ENCODE measurements at regions not wholly inside any gene's neighbourhood (a gene's known extent, or its start where the extent isn't known, plus 50 kb on each side); places are given as distances from the start of the nearest gene placed in this dataset.

DNA sequence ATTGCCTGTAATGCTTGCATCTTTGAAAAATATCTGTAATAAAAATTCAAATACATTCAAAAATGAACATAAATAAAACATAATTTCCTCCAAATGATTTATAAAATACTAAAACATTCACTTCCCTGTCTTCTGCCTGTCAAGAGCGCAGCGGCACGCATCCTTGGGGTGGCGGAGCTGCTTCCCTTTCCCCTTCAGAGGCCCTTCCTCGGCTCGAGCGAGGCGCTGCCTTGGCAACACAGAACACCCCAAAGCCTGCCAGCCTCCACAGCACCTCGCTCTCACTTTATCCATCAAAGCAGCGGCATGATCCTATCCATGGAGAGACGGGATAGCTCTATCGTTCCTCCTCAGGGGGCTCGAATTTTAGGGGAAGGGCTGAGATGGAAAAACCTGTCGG is 146.2 kb downstream of the GXYLT1 start:
- DNase-seq = no peak
- H3K79me1 ChIP-seq (replicated peaks; ENCODE audit: low read length, poor library complexity, severe bottlenecking) = no peaks in the 10 kb centered on the region
- no peak overlapping the region for H3K4ac ChIP-seq (ENCODE audit: low read depth in 1 of 2, low read length in 2 of 2)
- no peak overlapping the region for H2BK12ac ChIP-seq (ENCODE audit: low read length in 2 of 2)
- WGBS = 89% methylated on average over 13 of the region's 14 CpGs
- no peak overlapping the region for H4K91ac ChIP-seq (ENCODE audit: low read length)
- no peaks in the 10 kb centered on the region for H3K27me3 ChIP-seq (ENCODE audit: control insufficient read depth in 1 of 2, insufficient read depth in 1 of 2, low read length in 2 of 2)
- no peaks in the 10 kb centered on the region for H3K36me3 ChIP-seq (ENCODE audit: control insufficient read depth in 1 of 2, insufficient read depth in 2 of 2, low read depth in 1 of 2, low read length in 2 of 2)
- no peak overlapping the region for H3K23ac ChIP-seq (ENCODE audit: low read length in 2 of 2)
- no peak overlapping the region for H2BK120ac ChIP-seq (ENCODE audit: low read depth, low read length)
- no peak overlapping the region for H3K4me2 ChIP-seq (ENCODE audit: low read length, poor library complexity, severe bottlenecking)
- no peaks in the 10 kb centered on the region for H3K9me3 ChIP-seq (ENCODE audit: control insufficient read depth, low read length)
- H3K14ac ChIP-seq (ENCODE audit: low read length in 2 of 2) = no peak overlapping the region
- H3K4me3 ChIP-seq (ENCODE audit: insufficient read depth in 1 of 2, low read depth in 1 of 2, low read length in 2 of 2) = no peak overlapping the region
- H4K8ac ChIP-seq (ENCODE audit: low read length) = no peak overlapping the region
- peaks cover 1% of the 10 kb centered on the region for H3K4me1 ChIP-seq (ENCODE audit: control insufficient read depth, insufficient read depth, low read depth, low read length)
- no peak overlapping the region for H2BK5ac ChIP-seq (ENCODE audit: low read depth, low read length, poor library complexity, severe bottlenecking)
- H2BK15ac ChIP-seq (ENCODE audit: low read depth, poor library complexity, severe bottlenecking) = no peak overlapping the region
- H2AK5ac ChIP-seq (ENCODE audit: low read length, severe bottlenecking) = no peak overlapping the region
- no peak overlapping the region for H3K9ac ChIP-seq (ENCODE audit: low read length)
- H3K18ac ChIP-seq (ENCODE audit: low read depth in 1 of 2, low read length in 2 of 2) = no peak overlapping the region
- H2AFZ ChIP-seq (ENCODE audit: low read depth, low read length) = no peak overlapping the region
- no peak overlapping the region for H3K27ac ChIP-seq (ENCODE audit: low read length, poor library complexity, severe bottlenecking)

DNA sequence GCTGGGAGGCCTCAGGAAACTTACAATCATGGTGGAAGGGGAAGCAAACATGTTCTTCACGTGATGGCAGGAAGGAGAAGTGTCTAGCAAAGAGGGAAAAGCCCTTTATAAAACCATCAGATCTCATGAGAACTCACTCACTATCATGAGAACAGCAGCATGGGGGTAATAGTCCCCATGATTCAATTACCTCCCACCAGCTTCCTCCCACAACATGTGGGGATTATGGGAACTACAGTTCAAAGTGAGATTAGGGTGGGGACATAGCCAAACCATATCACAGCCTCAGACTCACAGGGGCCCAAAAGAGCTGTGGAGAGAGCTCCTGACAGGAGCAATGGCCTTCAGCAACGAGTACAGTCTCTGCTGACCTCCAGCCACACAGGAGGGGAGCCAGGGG is 151.4 kb downstream of the GXYLT1 start:
- Histone ChIP-seq H3K4me2 (ENCODE audit: low read length, poor library complexity, severe bottlenecking) (no peak overlapping the region), H2BK120ac (ENCODE audit: low read depth, low read length) (no peak overlapping the region), H2AFZ (ENCODE audit: low read depth, low read length) (no peak overlapping the region), H3K18ac (ENCODE audit: low read depth in 1 of 2, low read length in 2 of 2) (no peak overlapping the region), H3K4ac (ENCODE audit: low read depth in 1 of 2, low read length in 2 of 2) (no peak overlapping the region), H3K27me3 (ENCODE audit: control insufficient read depth in 1 of 2, insufficient read depth in 1 of 2, low read length in 2 of 2) (no peaks in the 10 kb centered on the region), H4K91ac (ENCODE audit: low read length) (no peak overlapping the region), H3K14ac (ENCODE audit: low read length in 2 of 2) (no peak overlapping the region), H2BK15ac (ENCODE audit: low read depth, poor library complexity, severe bottlenecking) (no peak overlapping the region), H3K27ac (ENCODE audit: low read length, poor library complexity, severe bottlenecking) (peak overlapping the region; percentile 87), H3K4me3 (ENCODE audit: insufficient read depth in 1 of 2, low read depth in 1 of 2, low read length in 2 of 2) (no peak overlapping the region), H3K9me3 (ENCODE audit: control insufficient read depth, low read length) (peaks cover 6% of the 10 kb centered on the region), H2BK5ac (ENCODE audit: low read depth, low read length, poor library complexity, severe bottlenecking) (peak overlapping the region; percentile 69), H3K4me1 (ENCODE audit: control insufficient read depth, insufficient read depth, low read depth, low read length) (peaks cover 4% of the 10 kb centered on the region), H3K36me3 (ENCODE audit: control insufficient read depth in 1 of 2, insufficient read depth in 2 of 2, low read depth in 1 of 2, low read length in 2 of 2) (no peaks in the 10 kb centered on the region), H2AK5ac (ENCODE audit: low read length, severe bottlenecking) (peak overlapping the region; percentile 49), H3K23ac (ENCODE audit: low read length in 2 of 2) (no peak overlapping the region), H3K79me1 (replicated peaks; ENCODE audit: low read length, poor library complexity, severe bottlenecking) (no peaks in the 10 kb centered on the region), H3K9ac (ENCODE audit: low read length) (no peak overlapping the region), H4K8ac (ENCODE audit: low read length) (no peak overlapping the region), H2BK12ac (ENCODE audit: low read length in 2 of 2) (no peak overlapping the region)
- 40% methylated on average over 1 of the region's 2 CpGs for WGBS
- no peak for DNase-seq

DNA sequence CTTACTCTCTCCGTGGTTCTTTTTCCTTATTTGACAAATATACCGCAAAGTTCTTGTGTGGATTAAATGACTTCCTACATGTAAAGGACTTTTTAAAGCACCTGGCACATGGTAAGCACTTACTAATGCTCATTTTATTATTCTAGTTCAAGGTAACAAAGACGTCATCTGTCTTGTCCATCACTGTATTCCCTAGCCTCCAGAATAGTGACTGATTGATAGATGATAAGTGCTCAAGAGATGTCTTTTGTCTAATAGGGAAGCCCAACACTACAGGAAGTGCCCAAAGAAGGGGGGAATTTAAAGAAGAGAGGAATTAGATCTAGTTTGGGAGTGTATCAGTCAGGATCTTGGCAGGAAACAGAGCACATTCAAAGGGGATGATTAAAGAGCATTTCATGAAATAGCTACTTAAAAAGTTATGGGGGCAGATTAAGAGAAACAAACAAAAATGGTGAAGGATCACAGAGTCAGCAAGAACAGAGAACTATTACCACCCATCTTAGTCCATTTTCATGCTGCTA is 151.9 kb downstream of the GXYLT1 start:
- H2BK5ac ChIP-seq (ENCODE audit: low read depth, low read length, poor library complexity, severe bottlenecking) = no peak overlapping the region
- peak overlapping the region; percentile 87 for H3K27ac ChIP-seq (ENCODE audit: low read length, poor library complexity, severe bottlenecking)
- no peak overlapping the region for H3K4me3 ChIP-seq (ENCODE audit: insufficient read depth in 1 of 2, low read depth in 1 of 2, low read length in 2 of 2)
- H3K14ac ChIP-seq (ENCODE audit: low read length in 2 of 2) = no peak overlapping the region
- no peak overlapping the region for H3K9ac ChIP-seq (ENCODE audit: low read length)
- DNase-seq = no peak
- no peak overlapping the region for H3K4me2 ChIP-seq (ENCODE audit: low read length, poor library complexity, severe bottlenecking)
- no CpG with 5 or more reads among the region's 3 CpGs for WGBS
- H3K23ac ChIP-seq (ENCODE audit: low read length in 2 of 2) = no peak overlapping the region
- peaks cover 4% of the 10 kb centered on the region for H3K4me1 ChIP-seq (ENCODE audit: control insufficient read depth, insufficient read depth, low read depth, low read length)
- H3K36me3 ChIP-seq (ENCODE audit: control insufficient read depth in 1 of 2, insufficient read depth in 2 of 2, low read depth in 1 of 2, low read length in 2 of 2) = no peaks in the 10 kb centered on the region
- H3K9me3 ChIP-seq (ENCODE audit: control insufficient read depth, low read length) = peaks cover 6% of the 10 kb centered on the region
- H2BK15ac ChIP-seq (ENCODE audit: low read depth, poor library complexity, severe bottlenecking) = no peak overlapping the region
- H3K27me3 ChIP-seq (ENCODE audit: control insufficient read depth in 1 of 2, insufficient read depth in 1 of 2, low read length in 2 of 2) = no peaks in the 10 kb centered on the region
- no peak overlapping the region for H2AFZ ChIP-seq (ENCODE audit: low read depth, low read length)
- no peaks in the 10 kb centered on the region for H3K79me1 ChIP-seq (replicated peaks; ENCODE audit: low read length, poor library complexity, severe bottlenecking)
- H4K8ac ChIP-seq (ENCODE audit: low read length) = no peak overlapping the region
- no peak overlapping the region for H2BK120ac ChIP-seq (ENCODE audit: low read depth, low read length)
- H3K18ac ChIP-seq (ENCODE audit: low read depth in 1 of 2, low read length in 2 of 2) = no peak overlapping the region
- H3K4ac ChIP-seq (ENCODE audit: low read depth in 1 of 2, low read length in 2 of 2) = no peak overlapping the region
- H2AK5ac ChIP-seq (ENCODE audit: low read length, severe bottlenecking) = no peak overlapping the region
- H4K91ac ChIP-seq (ENCODE audit: low read length) = no peak overlapping the region
- no peak overlapping the region for H2BK12ac ChIP-seq (ENCODE audit: low read length in 2 of 2)

DNA sequence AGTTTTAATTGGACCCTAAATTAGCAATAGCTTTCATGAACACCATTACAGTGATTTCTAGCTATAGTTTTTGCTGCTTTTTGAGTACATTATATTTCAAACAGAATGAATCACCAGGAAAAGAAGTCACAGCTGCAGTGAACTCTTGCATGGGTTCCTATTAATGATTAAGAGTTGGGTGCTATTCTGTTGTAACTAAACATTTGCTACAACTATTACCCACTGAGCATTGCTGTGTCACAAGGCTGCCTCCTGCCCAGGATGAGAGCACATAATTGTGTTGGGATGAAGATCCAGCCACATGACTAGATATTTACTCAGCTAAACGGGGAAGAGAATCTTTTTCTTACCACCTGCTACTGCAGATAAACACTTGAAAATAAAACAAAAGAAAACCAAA is 152.7 kb downstream of the GXYLT1 start:
- H3K9ac ChIP-seq (ENCODE audit: low read length) = no peak overlapping the region
- no peak overlapping the region for H3K4ac ChIP-seq (ENCODE audit: low read depth in 1 of 2, low read length in 2 of 2)
- H4K8ac ChIP-seq (ENCODE audit: low read length) = no peak overlapping the region
- no peak overlapping the region for H2BK12ac ChIP-seq (ENCODE audit: low read length in 2 of 2)
- no peak overlapping the region for H2AK5ac ChIP-seq (ENCODE audit: low read length, severe bottlenecking)
- no peak overlapping the region for H3K14ac ChIP-seq (ENCODE audit: low read length in 2 of 2)
- H3K23ac ChIP-seq (ENCODE audit: low read length in 2 of 2) = no peak overlapping the region
- H2AFZ ChIP-seq (ENCODE audit: low read depth, low read length) = no peak overlapping the region
- H3K79me1 ChIP-seq (replicated peaks; ENCODE audit: low read length, poor library complexity, severe bottlenecking) = no peaks in the 10 kb centered on the region
- H2BK120ac ChIP-seq (ENCODE audit: low read depth, low read length) = no peak overlapping the region
- H3K9me3 ChIP-seq (ENCODE audit: control insufficient read depth, low read length) = peaks cover 6% of the 10 kb centered on the region
- no peak overlapping the region for H3K4me2 ChIP-seq (ENCODE audit: low read length, poor library complexity, severe bottlenecking)
- DNase-seq = no peak
- peak overlapping the region; percentile 95 for H3K27ac ChIP-seq (ENCODE audit: low read length, poor library complexity, severe bottlenecking)
- H3K27me3 ChIP-seq (ENCODE audit: control insufficient read depth in 1 of 2, insufficient read depth in 1 of 2, low read length in 2 of 2) = no peaks in the 10 kb centered on the region
- H2BK5ac ChIP-seq (ENCODE audit: low read depth, low read length, poor library complexity, severe bottlenecking) = no peak overlapping the region
- no peak overlapping the region for H2BK15ac ChIP-seq (ENCODE audit: low read depth, poor library complexity, severe bottlenecking)
- no peaks in the 10 kb centered on the region for H3K36me3 ChIP-seq (ENCODE audit: control insufficient read depth in 1 of 2, insufficient read depth in 2 of 2, low read depth in 1 of 2, low read length in 2 of 2)
- peaks cover 4% of the 10 kb centered on the region for H3K4me1 ChIP-seq (ENCODE audit: control insufficient read depth, insufficient read depth, low read depth, low read length)
- 91% methylated on average over 1 of the region's 1 CpG for WGBS
- H3K4me3 ChIP-seq (ENCODE audit: insufficient read depth in 1 of 2, low read depth in 1 of 2, low read length in 2 of 2) = no peak overlapping the region
- H4K91ac ChIP-seq (ENCODE audit: low read length) = no peak overlapping the region
- no peak overlapping the region for H3K18ac ChIP-seq (ENCODE audit: low read depth in 1 of 2, low read length in 2 of 2)

Data from mesenchymal stem cell (in vitro differentiated cells and primary cell).